ENCODE measurements at regions not wholly inside any gene's neighbourhood (a gene's known extent, or its start where the extent isn't known, plus 50 kb on each side); places are given as distances from the start of the nearest gene placed in this dataset.

- no peak overlapping the region for H3K4me3 ChIP-seq (ENCODE audit: low read depth, low read length)
- TF ChIP-seq ZSCAN30 (tag by site-specific recombination; IDR thresholded peaks at IDR 0.05) (no peak), TRIM28 (IDR thresholded peaks at IDR 0.05; ENCODE audit: borderline replicate concordance, low read length) (no peak), EGR2 (tag by site-specific recombination; IDR thresholded peaks at IDR 0.05; ENCODE audit: low read depth) (no peak), ZNF174 (tag by site-specific recombination; IDR thresholded peaks at IDR 0.05) (no peak), ZNF530 (tag by site-specific recombination; IDR thresholded peaks at IDR 0.05; ENCODE audit: low read depth) (no peak), ZNF366 (tag by site-specific recombination; conservative IDR thresholded peaks at IDR 0.05) (no peak)
- TF ChIP-seq, protein P1, sequence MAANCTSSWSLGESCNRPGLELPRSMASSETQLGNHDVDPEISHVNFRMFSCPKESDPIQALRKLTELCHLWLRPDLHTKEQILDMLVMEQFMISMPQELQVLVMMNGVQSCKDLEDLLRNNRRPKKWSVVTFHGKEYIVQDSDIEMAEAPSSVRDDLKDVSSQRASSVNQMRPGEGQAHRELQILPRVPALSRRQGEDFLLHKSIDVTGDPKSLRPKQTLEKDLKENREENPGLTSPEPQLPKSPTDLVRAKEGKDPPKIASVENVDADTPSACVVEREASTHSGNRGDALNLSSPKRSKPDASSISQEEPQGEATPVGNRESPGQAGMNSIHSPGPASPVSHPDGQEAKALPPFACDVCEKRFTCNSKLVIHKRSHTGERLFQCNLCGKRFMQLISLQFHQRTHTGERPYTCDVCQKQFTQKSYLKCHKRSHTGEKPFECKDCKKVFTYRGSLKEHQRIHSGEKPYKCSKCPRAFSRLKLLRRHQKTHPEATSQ (tag by site-specific recombination; IDR thresholded peaks at IDR 0.05), result no peak
- no peaks in the 10 kb centered on the region for H3K9me3 ChIP-seq (ENCODE audit: control insufficient read depth, insufficient read depth, low read depth, low read length)
- H3K4me1 ChIP-seq (ENCODE audit: control insufficient read depth, insufficient read depth, low read length), result no peaks in the 10 kb centered on the region
- no peak overlapping the region for H3K27ac ChIP-seq (ENCODE audit: extremely low read depth, low read depth, low read length)
- CTCF ChIA-PET, result no interaction called here
- POLR2A ChIA-PET, result no interaction called here
- H3K36me3 ChIP-seq (ENCODE audit: control insufficient read depth in 2 of 2, insufficient read depth in 1 of 2, low read length in 2 of 2), result no peaks in the 10 kb centered on the region
These were observed 225.6 kb upstream of the ARID2 start for GRCh38 chr12:45503899-45504298.

DNA sequence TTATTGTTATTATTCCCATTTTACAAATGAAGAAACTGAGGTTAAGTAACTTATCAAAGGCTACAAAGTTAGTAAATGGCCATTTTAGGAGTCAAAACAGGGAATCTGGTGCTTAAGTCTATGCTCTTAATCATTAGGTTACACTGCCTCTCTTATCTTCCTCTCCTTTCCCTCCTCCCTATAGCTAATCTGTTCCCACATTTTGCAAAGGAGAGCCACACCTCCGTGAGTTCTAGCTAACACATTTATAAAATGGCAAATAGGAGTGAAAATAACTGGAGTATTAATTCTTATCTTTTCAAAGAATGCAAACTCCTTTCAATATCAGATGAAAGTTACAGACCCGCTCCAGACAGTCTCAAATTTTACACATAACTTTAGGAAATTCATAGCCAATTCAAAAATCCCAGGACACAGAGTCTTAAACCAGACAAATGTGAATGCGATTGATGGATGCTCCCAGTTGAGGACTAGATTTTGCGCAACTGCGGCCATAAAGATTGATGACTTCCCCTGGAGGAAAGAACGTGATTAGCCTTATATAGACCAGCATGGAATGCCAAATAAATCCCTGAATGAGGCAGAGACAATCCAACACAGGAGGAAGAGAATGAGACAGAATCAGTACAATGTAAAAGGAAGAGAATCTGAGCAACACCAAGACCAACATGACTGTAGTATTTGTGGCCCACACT is 225.0 kb upstream of the ARID2 start:
- H3K9me3 ChIP-seq (ENCODE audit: control insufficient read depth, insufficient read depth, low read depth, low read length), result no peaks in the 10 kb centered on the region
- ChIA-PET POLR2A (no interaction called here), CTCF (no interaction called here)

GRCh38 chr12:45509187-45509586 is 220.3 kb upstream of the ARID2 start:
- ChIA-PET POLR2A (no interaction called here), CTCF (no interaction called here)
- Histone ChIP-seq H3K36me3 (ENCODE audit: control insufficient read depth in 2 of 2, insufficient read depth in 1 of 2, low read length in 2 of 2) (no peaks in the 10 kb centered on the region), H3K4me3 (ENCODE audit: low read depth, low read length) (no peak overlapping the region), H3K9me3 (ENCODE audit: control insufficient read depth, insufficient read depth, low read depth, low read length) (no peaks in the 10 kb centered on the region), H3K27ac (ENCODE audit: extremely low read depth, low read depth, low read length) (no peak overlapping the region), H3K4me1 (ENCODE audit: control insufficient read depth, insufficient read depth, low read length) (no peaks in the 10 kb centered on the region)
- TF ChIP-seq ZIC2 (tag by site-specific recombination; IDR thresholded peaks at IDR 0.05), result no peak

More for the DNA sequence above, 225.0 kb upstream of the ARID2 start:
- H3K4me3 ChIP-seq (ENCODE audit: low read depth, low read length), result no peak overlapping the region
- no peaks in the 10 kb centered on the region for H3K4me1 ChIP-seq (ENCODE audit: control insufficient read depth, insufficient read depth, low read length)
- no peak overlapping the region for H3K27ac ChIP-seq (ENCODE audit: extremely low read depth, low read depth, low read length)
- TF ChIP-seq KLF8 (tag by site-specific recombination; IDR thresholded peaks at IDR 0.05) (no peak), ZNF548 (tag by site-specific recombination; IDR thresholded peaks at IDR 0.05) (no peak), SCRT1 (tag by site-specific recombination; IDR thresholded peaks at IDR 0.05; ENCODE audit: borderline replicate concordance) (no peak), WT1 (tag by site-specific recombination; IDR thresholded peaks at IDR 0.05) (no peak), ZNF423 (tag by site-specific recombination; IDR thresholded peaks at IDR 0.05) (no peak), SP7 (tag by site-specific recombination; IDR thresholded peaks at IDR 0.05) (no peak), ZNF335 (tag by site-specific recombination; conservative IDR thresholded peaks at IDR 0.05) (no peak), ZFP41 (tag by site-specific recombination; IDR thresholded peaks at IDR 0.05; ENCODE audit: borderline replicate concordance) (no peak)
- H3K36me3 ChIP-seq (ENCODE audit: control insufficient read depth in 2 of 2, insufficient read depth in 1 of 2, low read length in 2 of 2), result no peaks in the 10 kb centered on the region

- H3K36me3 ChIP-seq (ENCODE audit: control insufficient read depth in 2 of 2, insufficient read depth in 1 of 2, low read length in 2 of 2), result no peaks in the 10 kb centered on the region
- CTCF ChIA-PET, result no interaction called here
- POLR2A ChIA-PET, result no interaction called here
- no peak overlapping the region for H3K4me3 ChIP-seq (ENCODE audit: low read depth, low read length)
- H3K27ac ChIP-seq (ENCODE audit: extremely low read depth, low read depth, low read length), result no peak overlapping the region
- H3K9me3 ChIP-seq (ENCODE audit: control insufficient read depth, insufficient read depth, low read depth, low read length), result no peaks in the 10 kb centered on the region
- H3K4me1 ChIP-seq (ENCODE audit: control insufficient read depth, insufficient read depth, low read length), result no peaks in the 10 kb centered on the region
- TF ChIP-seq TRIM28 (IDR thresholded peaks at IDR 0.05; ENCODE audit: borderline replicate concordance, low read length) (no peak), ZNF19 (tag by site-specific recombination; IDR thresholded peaks at IDR 0.05; ENCODE audit: low read depth) (no peak), KLF10 (tag by site-specific recombination; IDR thresholded peaks at IDR 0.05) (no peak), ZNF518A (tag by site-specific recombination; conservative IDR thresholded peaks at IDR 0.05; ENCODE audit: low read depth) (no peak), ZNF2 (tag by site-specific recombination; IDR thresholded peaks at IDR 0.05) (no peak), HOXC10 (CRISPR knock-in tag; IDR thresholded peaks at IDR 0.05) (no peak), ATF2 (tag by site-specific recombination; IDR thresholded peaks at IDR 0.05; ENCODE audit: low read depth) (no peak)
These were observed 219.9 kb upstream of the ARID2 start for GRCh38 chr12:45509621-45510020.

Measured in HEK293 (cell line).